Ascending aorta (tissue), 2 donors: ENCODE measurements at regions not wholly inside any gene's neighbourhood (a gene's known extent, or its start where the extent isn't known, plus 50 kb on each side); places are given as distances from the start of the nearest gene placed in this dataset.

ENCODE experiments used
- DNase-seq, 2 donors: peaks; one replicate each; pipeline ENCODE4 v3.0.0-alpha.2; 2019; ENCODE audit warnings: low spot score in 2 of 2
- H3K27ac ChIP-seq, 2 donors: fragments of 200-600 bp; sonication (generic); one replicate each; pipeline ENCODE4 v1.5.1; 2016 to 2017; ENCODE audit warnings: mild to moderate bottlenecking in 1 of 2
- H3K27me3 ChIP-seq: fragments of 200-600 bp; sonication (generic); one replicate; pipeline ENCODE4 v1.5.1; 2017
- H3K36me3 ChIP-seq, 2 donors: fragments of 200-600 bp; sonication (generic); one replicate each; pipeline ENCODE4 v1.5.1; 2016
- H3K4me1 ChIP-seq, 2 donors: fragments of 200-600 bp; sonication (generic); one replicate each; pipeline ENCODE4 v1.5.1; 2016 to 2017; ENCODE audit warnings: mild to moderate bottlenecking in 1 of 2
- H3K4me3 ChIP-seq, 2 donors: fragments of 200-600 bp; sonication (generic); one replicate each; pipeline ENCODE4 v1.5.1; 2016 to 2017; ENCODE audit warnings: mild to moderate bottlenecking in 1 of 2
- H3K9me3 ChIP-seq, 2 donors: fragments of 200-600 bp; sonication (generic); one replicate each; pipeline ENCODE4 v1.5.1; 2016
- intact Hi-C: fragments of 100-400 bp; cut with DNase I; formaldehyde crosslinking; loops from one replicate; pipeline ENCODE4 v1.15.1; 2023
- TF ChIP-seq, protein P1 (sequence below), 3 experiments: fragments of 200-600 bp in 2 of 3; fragments of 450-650 bp in 1 of 3; sonication (generic) in 2 of 3; IDR thresholded peaks; one replicate each; pipeline ENCODE4 v1.5.1; 2016 to 2019; ENCODE audit warnings: antibody characterized with exemption in 3 of 3, mild to moderate bottlenecking in 1 of 3, moderate library complexity in 1 of 3

GRCh38 chr6:140205795-140206593 lies 831.5 kb upstream of the CITED2 start:
- intact Hi-C loops, result no loop called here
- Histone ChIP-seq H3K27me3 (no peaks in the 10 kb centered on the region), H3K27ac (no peak overlapping the region), H3K4me1 (no peaks in the 10 kb centered on the region), H3K4me3 (no peak overlapping the region), H3K9me3 (no peaks in the 10 kb centered on the region), H3K36me3 (no peaks in the 10 kb centered on the region)
- no peak for DNase-seq
- TF ChIP-seq, protein P1, sequence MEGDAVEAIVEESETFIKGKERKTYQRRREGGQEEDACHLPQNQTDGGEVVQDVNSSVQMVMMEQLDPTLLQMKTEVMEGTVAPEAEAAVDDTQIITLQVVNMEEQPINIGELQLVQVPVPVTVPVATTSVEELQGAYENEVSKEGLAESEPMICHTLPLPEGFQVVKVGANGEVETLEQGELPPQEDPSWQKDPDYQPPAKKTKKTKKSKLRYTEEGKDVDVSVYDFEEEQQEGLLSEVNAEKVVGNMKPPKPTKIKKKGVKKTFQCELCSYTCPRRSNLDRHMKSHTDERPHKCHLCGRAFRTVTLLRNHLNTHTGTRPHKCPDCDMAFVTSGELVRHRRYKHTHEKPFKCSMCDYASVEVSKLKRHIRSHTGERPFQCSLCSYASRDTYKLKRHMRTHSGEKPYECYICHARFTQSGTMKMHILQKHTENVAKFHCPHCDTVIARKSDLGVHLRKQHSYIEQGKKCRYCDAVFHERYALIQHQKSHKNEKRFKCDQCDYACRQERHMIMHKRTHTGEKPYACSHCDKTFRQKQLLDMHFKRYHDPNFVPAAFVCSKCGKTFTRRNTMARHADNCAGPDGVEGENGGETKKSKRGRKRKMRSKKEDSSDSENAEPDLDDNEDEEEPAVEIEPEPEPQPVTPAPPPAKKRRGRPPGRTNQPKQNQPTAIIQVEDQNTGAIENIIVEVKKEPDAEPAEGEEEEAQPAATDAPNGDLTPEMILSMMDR (IDR thresholded peaks at IDR 0.05), result no peak

- Histone ChIP-seq H3K36me3 (no peaks in the 10 kb centered on the region), H3K4me3 (no peak overlapping the region), H3K27me3 (no peaks in the 10 kb centered on the region), H3K4me1 (no peaks in the 10 kb centered on the region), H3K9me3 (no peaks in the 10 kb centered on the region), H3K27ac (no peak overlapping the region)
- TF ChIP-seq, protein P1 (IDR thresholded peaks at IDR 0.05), result no peak
- no peak for DNase-seq
- intact Hi-C loops, result no loop called here
These were observed 829.7 kb upstream of the CITED2 start for GRCh38 chr6:140204154-140204553.

- H3K4me3 ChIP-seq, result no peak overlapping the region
- H3K27ac ChIP-seq, result no peak overlapping the region
- no peaks in the 10 kb centered on the region for H3K27me3 ChIP-seq
- no peaks in the 10 kb centered on the region for H3K9me3 ChIP-seq
- TF ChIP-seq, protein P1 (IDR thresholded peaks at IDR 0.05), result no peak
- intact Hi-C loops, result no loop called here
- no peaks in the 10 kb centered on the region for H3K36me3 ChIP-seq
- DNase-seq, result no peak
- H3K4me1 ChIP-seq, result no peaks in the 10 kb centered on the region
These were observed 829.3 kb upstream of the CITED2 start for GRCh38 chr6:140203661-140204147.

GRCh38 chr6:140202964-140203515 lies 828.6 kb upstream of the CITED2 start:
- H3K27ac ChIP-seq, result no peak overlapping the region
- no peak for DNase-seq
- no peaks in the 10 kb centered on the region for H3K27me3 ChIP-seq
- TF ChIP-seq, protein P1 (IDR thresholded peaks at IDR 0.05), result no peak
- H3K9me3 ChIP-seq, result no peaks in the 10 kb centered on the region
- H3K36me3 ChIP-seq, result no peaks in the 10 kb centered on the region
- intact Hi-C loops, result no loop called here
- H3K4me1 ChIP-seq, result no peaks in the 10 kb centered on the region
- no peak overlapping the region for H3K4me3 ChIP-seq

- Histone ChIP-seq H3K4me1 (no peaks in the 10 kb centered on the region), H3K4me3 (no peak overlapping the region), H3K27ac (no peak overlapping the region), H3K9me3 (no peaks in the 10 kb centered on the region), H3K27me3 (no peaks in the 10 kb centered on the region), H3K36me3 (no peaks in the 10 kb centered on the region)
- TF ChIP-seq, protein P1 (IDR thresholded peaks at IDR 0.05), result no peak
- DNase-seq, result no peak
- intact Hi-C loops, result no loop called here
These were observed 827.5 kb upstream of the CITED2 start for GRCh38 chr6:140201787-140202458.
